RWPE2 (cell line): ENCODE measurements at regions not wholly inside any gene's neighbourhood (a gene's known extent, or its start where the extent isn't known, plus 50 kb on each side); places are given as distances from the start of the nearest gene placed in this dataset.

Experiments
- ATAC-seq: fragments of 200-7000 bp; cut with Tn5 transposase; 3 replicates; pipeline ENCODE4 v1.9.1; 2021; ENCODE audit warnings: low read depth
- DNase-seq: peaks from one replicate; pipeline ENCODE4 v3.0.0-alpha.2; 2020; ENCODE audit warnings: low spot score
- H3K27ac ChIP-seq: fragments of 450-650 bp; 2 replicates; pipeline ENCODE4 v1.5.1; 2017; ENCODE audit warnings: mild to moderate bottlenecking; ENCODE audit not compliant: poor library complexity, severe bottlenecking
- H3K27me3 ChIP-seq: fragments of 250-450 bp; sonication (Bioruptor Pico); 2 replicates; pipeline ENCODE4 v1.5.1; 2021; ENCODE audit warnings: mild to moderate bottlenecking, moderate library complexity; ENCODE audit not compliant: insufficient read depth, poor library complexity, severe bottlenecking
- H3K36me3 ChIP-seq: fragments of 250-450 bp; sonication (Bioruptor Pico); 2 replicates; pipeline ENCODE4 v1.5.1; 2020; ENCODE audit warnings: low read depth, mild to moderate bottlenecking, moderate library complexity
- H3K4me1 ChIP-seq: fragments of 250-450 bp; sonication (Bioruptor Pico); 2 replicates; pipeline ENCODE4 v1.5.1; 2021; ENCODE audit warnings: mild to moderate bottlenecking, moderate library complexity; ENCODE audit not compliant: insufficient read depth, poor library complexity, severe bottlenecking
- H3K4me3 ChIP-seq: fragments of 250-450 bp; sonication (Bioruptor Pico); 2 replicates; pipeline ENCODE4 v1.5.1; 2021; ENCODE audit warnings: mild to moderate bottlenecking, moderate library complexity; ENCODE audit not compliant: severe bottlenecking
- H3K9me3 ChIP-seq: fragments of 250-450 bp; sonication (Bioruptor Pico); 2 replicates; pipeline ENCODE4 v1.5.1; 2021; ENCODE audit warnings: mild to moderate bottlenecking, moderate library complexity; ENCODE audit not compliant: severe bottlenecking
- CTCF ChIP-seq: fragments of 450-650 bp; IDR thresholded peaks from one replicate; pipeline ENCODE4 v1.5.1; 2017; ENCODE audit warnings: mild to moderate bottlenecking, moderate library complexity; ENCODE audit not compliant: poor library complexity, severe bottlenecking

- H3K4me1 ChIP-seq = peaks cover 18% of the 10 kb centered on the region
- H3K36me3 ChIP-seq = no peaks in the 10 kb centered on the region
- ATAC-seq (no peak), DNase-seq (no peak)
- H3K27me3 ChIP-seq = no peaks in the 10 kb centered on the region
- TF ChIP-seq CTCF = no peak
- no peak overlapping the region for H3K4me3 ChIP-seq
- H3K9me3 ChIP-seq = no peaks in the 10 kb centered on the region
- H3K27ac ChIP-seq = no peak overlapping the region
Observed at GRCh38 chr7:54881816-54882520, 123.0 kb upstream of the SEC61G start.

- ATAC-seq = no peak
Observed at GRCh38 chr7:54882694-54883093, 123.7 kb upstream of the SEC61G start.

GRCh38 chr7:54883576-54883975, 124.6 kb upstream of the SEC61G start:
- DNase-seq = no peak
- ATAC-seq = no peak
- H3K4me1 ChIP-seq = peaks cover 9% of the 10 kb centered on the region

More at GRCh38 chr7:54882694-54883093, 123.7 kb upstream of the SEC61G start:
- Histone ChIP-seq H3K4me1 (peaks cover 17% of the 10 kb centered on the region), H3K9me3 (no peaks in the 10 kb centered on the region), H3K4me3 (no peak overlapping the region), H3K36me3 (no peaks in the 10 kb centered on the region), H3K27me3 (no peaks in the 10 kb centered on the region), H3K27ac (no peak overlapping the region)
- no peak for TF ChIP-seq CTCF
- DNase-seq = no peak

GRCh38 chr7:54885285-54885684, 126.3 kb upstream of the SEC61G start:
- TF ChIP-seq CTCF = no peak
- H3K36me3 ChIP-seq = no peaks in the 10 kb centered on the region
- peaks cover 12% of the 10 kb centered on the region for H3K4me1 ChIP-seq
- no peak overlapping the region for H3K4me3 ChIP-seq
- no peaks in the 10 kb centered on the region for H3K27me3 ChIP-seq
- H3K9me3 ChIP-seq = no peaks in the 10 kb centered on the region
- DNase-seq (no peak), ATAC-seq (no peak)
- H3K27ac ChIP-seq = no peak overlapping the region

More at GRCh38 chr7:54883576-54883975, 124.6 kb upstream of the SEC61G start:
- Histone ChIP-seq H3K36me3 (no peaks in the 10 kb centered on the region), H3K27me3 (no peaks in the 10 kb centered on the region), H3K4me3 (no peak overlapping the region), H3K9me3 (no peaks in the 10 kb centered on the region), H3K27ac (no peak overlapping the region)
- no peak for TF ChIP-seq CTCF

GRCh38 chr7:54888067-54888733, 129.2 kb upstream of the SEC61G start:
- H3K27me3 ChIP-seq = no peaks in the 10 kb centered on the region
- peaks cover 5% of the 10 kb centered on the region for H3K4me1 ChIP-seq
- peaks cover 5% of the 10 kb centered on the region for H3K9me3 ChIP-seq
- H3K27ac ChIP-seq = no peak overlapping the region
- no peak for TF ChIP-seq CTCF
- H3K36me3 ChIP-seq = no peaks in the 10 kb centered on the region
- peak overlapping the region; percentile 4 for H3K4me3 ChIP-seq
- DNase-seq = no peak
- ATAC-seq = peak; percentile 44; the same call in 2 of the 3 replicates
